ENCODE measurements at regions not wholly inside any gene's neighbourhood (a gene's known extent, or its start where the extent isn't known, plus 50 kb on each side); places are given as distances from the start of the nearest gene placed in this dataset.

DNA sequence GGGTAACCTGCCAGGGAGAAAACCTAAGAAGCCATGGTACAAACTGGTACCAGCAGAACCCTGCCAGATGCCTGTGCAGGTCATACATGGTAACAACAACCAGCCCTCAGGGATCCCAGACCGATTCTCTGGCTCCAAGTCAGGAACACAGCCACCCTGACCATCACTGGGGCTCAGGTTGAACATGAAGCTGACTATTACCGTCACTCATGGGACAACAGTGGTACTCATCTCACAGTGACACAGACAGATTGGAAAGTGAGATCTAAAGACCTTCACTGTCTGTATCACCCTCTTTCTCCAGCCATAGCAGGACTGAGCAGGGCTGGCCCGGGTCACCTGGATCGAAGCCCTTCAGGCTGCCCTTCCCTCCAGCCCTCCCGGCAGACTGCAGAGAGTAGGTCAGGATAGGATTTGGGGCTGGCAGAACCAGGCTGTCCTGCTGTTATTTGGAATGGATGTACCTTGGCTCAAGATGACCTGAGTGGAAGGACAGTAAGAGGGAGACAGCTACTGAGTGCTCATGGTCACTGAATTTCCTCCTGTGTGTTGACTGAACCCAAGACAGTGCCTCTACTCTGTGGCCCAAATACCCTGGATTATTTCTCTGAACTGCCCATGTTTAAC is 94.7 kb downstream of the GGTLC2 start:
- TF ChIP-seq, protein P1, sequence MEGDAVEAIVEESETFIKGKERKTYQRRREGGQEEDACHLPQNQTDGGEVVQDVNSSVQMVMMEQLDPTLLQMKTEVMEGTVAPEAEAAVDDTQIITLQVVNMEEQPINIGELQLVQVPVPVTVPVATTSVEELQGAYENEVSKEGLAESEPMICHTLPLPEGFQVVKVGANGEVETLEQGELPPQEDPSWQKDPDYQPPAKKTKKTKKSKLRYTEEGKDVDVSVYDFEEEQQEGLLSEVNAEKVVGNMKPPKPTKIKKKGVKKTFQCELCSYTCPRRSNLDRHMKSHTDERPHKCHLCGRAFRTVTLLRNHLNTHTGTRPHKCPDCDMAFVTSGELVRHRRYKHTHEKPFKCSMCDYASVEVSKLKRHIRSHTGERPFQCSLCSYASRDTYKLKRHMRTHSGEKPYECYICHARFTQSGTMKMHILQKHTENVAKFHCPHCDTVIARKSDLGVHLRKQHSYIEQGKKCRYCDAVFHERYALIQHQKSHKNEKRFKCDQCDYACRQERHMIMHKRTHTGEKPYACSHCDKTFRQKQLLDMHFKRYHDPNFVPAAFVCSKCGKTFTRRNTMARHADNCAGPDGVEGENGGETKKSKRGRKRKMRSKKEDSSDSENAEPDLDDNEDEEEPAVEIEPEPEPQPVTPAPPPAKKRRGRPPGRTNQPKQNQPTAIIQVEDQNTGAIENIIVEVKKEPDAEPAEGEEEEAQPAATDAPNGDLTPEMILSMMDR (IDR thresholded peaks at IDR 0.05), result no peak
- TF ChIP-seq POLR2A (IDR thresholded peaks at IDR 0.05), result no peak

All from Peyer's patch (tissue), 4 donors.